Neural cell (in vitro differentiated cells): ENCODE measurements at regions not wholly inside any gene's neighbourhood (a gene's known extent, or its start where the extent isn't known, plus 50 kb on each side); places are given as distances from the start of the nearest gene placed in this dataset.

Source experiments
- H2AFZ ChIP-seq: fragments of 200-600, 300-800 bp; sonication (generic), shearing (Covaris generic); 2 replicates; pipeline ENCODE4 v1.6.0; 2014; ENCODE audit warnings: low read depth, mild to moderate bottlenecking, antibody characterized with exemption, low read length, moderate library complexity
- H3F3A ChIP-seq: fragments of 200-600 bp; shearing (Covaris generic); 2 replicates; pipeline ENCODE4 v1.6.1; 2016; ENCODE audit warnings: mild to moderate bottlenecking, moderate library complexity, mixed read lengths, antibody characterized with exemption, low read length; ENCODE audit not compliant: insufficient read depth, poor library complexity, severe bottlenecking
- H3K27ac ChIP-seq: fragments of 200-600, 300-800 bp; sonication (generic), shearing (Covaris generic); 2 replicates; pipeline ENCODE4 v1.5.1; 2014; ENCODE audit warnings: mild to moderate bottlenecking, low read length, moderate library complexity
- H3K27me3 ChIP-seq: fragments of 300-800, 200-600 bp; sonication (generic), shearing (Covaris generic); 2 replicates; pipeline ENCODE4 v1.6.0; 2014; ENCODE audit warnings: mild to moderate bottlenecking, low read depth, low read length, moderate library complexity; ENCODE audit not compliant: insufficient read depth
- H3K36me3 ChIP-seq: fragments of 300-800, 200-600 bp; sonication (generic), shearing (Covaris generic); 2 replicates; pipeline ENCODE4 v1.5.1; 2014; ENCODE audit warnings: mild to moderate bottlenecking, antibody characterized with exemption, low read length, moderate library complexity; ENCODE audit not compliant: insufficient read depth
- H3K4me2 ChIP-seq: fragments of 300-800, 200-600 bp; sonication (generic), shearing (Covaris generic); 2 replicates; pipeline ENCODE4 v1.6.0; 2014; ENCODE audit warnings: mild to moderate bottlenecking, low read length
- H3K4me3 ChIP-seq: fragments of 300-800, 200-600 bp; sonication (generic), shearing (Covaris generic); 2 replicates; pipeline ENCODE4 v1.5.1; 2014; ENCODE audit warnings: mild to moderate bottlenecking, low read length, moderate library complexity
- H3K79me2 ChIP-seq: fragments of 200-600 bp; shearing (Covaris generic); replicated peaks from 2 replicates; pipeline ENCODE4 v1.6.0; 2014; ENCODE audit warnings: mild to moderate bottlenecking, low read length, moderate library complexity; ENCODE audit not compliant: insufficient read depth
- H3K9ac ChIP-seq: fragments of 300-800, 200-600 bp; sonication (generic), shearing (Covaris generic); 2 replicates; pipeline ENCODE4 v1.6.1; 2016; ENCODE audit warnings: mild to moderate bottlenecking, low read length, mixed read lengths
- H3K9me2 ChIP-seq: fragments of 200-600 bp; shearing (Covaris generic); 2 replicates; pipeline ENCODE4 v1.6.1; 2016; ENCODE audit warnings: mild to moderate bottlenecking, low read length, mixed read lengths; ENCODE audit not compliant: insufficient read depth
- H3K9me3 ChIP-seq: fragments of 200-600, 300-800 bp; sonication (generic), shearing (Covaris generic); 2 replicates; pipeline ENCODE4 v1.6.1; 2016; ENCODE audit warnings: mild to moderate bottlenecking, mixed run types, low read length, moderate library complexity, mixed read lengths
- H4K20me1 ChIP-seq: fragments of 200-600 bp; shearing (Covaris generic); 2 replicates; pipeline ENCODE4 v1.6.1; 2016; ENCODE audit warnings: mild to moderate bottlenecking, mixed run types; ENCODE audit not compliant: insufficient read depth
- EP300 ChIP-seq: fragments of 450-650 bp; conservative IDR thresholded peaks from 2 replicates; pipeline ENCODE4 v1.6.1; 2014; ENCODE audit warnings: antibody characterized with exemption, mild to moderate bottlenecking, moderate library complexity; ENCODE audit not compliant: poor library complexity, severe bottlenecking
- EZH2 ChIP-seq: fragments of 200-600, 300-800 bp; shearing (Covaris generic), sonication (generic); IDR thresholded peaks from 2 replicates; pipeline ENCODE4 v1.6.1; 2014; ENCODE audit warnings: antibody characterized with exemption, low read length, borderline replicate concordance, mild to moderate bottlenecking; ENCODE audit not compliant: insufficient read depth, poor library complexity, severe bottlenecking
- MXI1 ChIP-seq: fragments of 450-650 bp; conservative IDR thresholded peaks from 2 replicates; pipeline ENCODE4 v1.6.1; 2014; ENCODE audit warnings: antibody characterized with exemption, mild to moderate bottlenecking; ENCODE audit not compliant: poor library complexity, severe bottlenecking
- POLR2AphosphoS5 ChIP-seq: IDR thresholded peaks from 2 replicates; pipeline ENCODE4 v1.6.1; 2012
- RAD21 ChIP-seq: fragments of 450-650 bp; conservative IDR thresholded peaks from 2 replicates; pipeline ENCODE4 v1.6.1; 2014; ENCODE audit warnings: antibody characterized with exemption, mild to moderate bottlenecking, moderate library complexity
- SMC3 ChIP-seq: fragments of 450-650 bp; conservative IDR thresholded peaks from 2 replicates; pipeline ENCODE4 v1.6.1; 2014; ENCODE audit warnings: antibody characterized with exemption, mild to moderate bottlenecking, moderate library complexity; ENCODE audit not compliant: poor library complexity
- TAF1 ChIP-seq: IDR thresholded peaks from 2 replicates; pipeline ENCODE4 v1.6.1; 2012; ENCODE audit warnings: low read depth
- TF ChIP-seq, protein P1 (sequence below): fragments of 450-650 bp; IDR thresholded peaks from 2 replicates; pipeline ENCODE4 v1.5.1; 2014; ENCODE audit warnings: antibody characterized with exemption, mild to moderate bottlenecking, moderate library complexity; ENCODE audit not compliant: poor library complexity, severe bottlenecking
- TF ChIP-seq, protein P2 (sequence below): IDR thresholded peaks from 2 replicates; pipeline ENCODE4 v1.6.1; 2012; ENCODE audit warnings: borderline replicate concordance

DNA sequence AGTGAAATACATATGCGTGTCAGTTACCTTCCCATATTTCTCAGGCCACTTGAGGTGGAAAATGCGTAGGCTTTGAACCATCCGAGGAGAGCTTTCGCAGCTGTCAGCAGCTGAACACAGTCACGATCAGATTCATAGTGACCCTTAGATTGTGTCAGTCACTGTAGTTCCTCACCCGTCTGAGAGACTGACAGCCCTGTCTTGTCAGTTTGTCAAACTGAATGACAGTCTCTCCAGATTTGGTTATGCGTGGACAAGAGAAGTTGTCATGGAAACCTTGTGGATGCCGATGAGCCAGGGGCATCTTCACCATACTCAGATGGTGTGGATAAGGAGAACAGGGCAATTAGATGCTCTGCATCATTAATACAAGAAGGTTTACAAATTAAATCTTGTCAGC lies 546.3 kb downstream of the TYW1 start:
- Histone ChIP-seq H4K20me1 (no peaks in the 10 kb centered on the region), H3K79me2 (no peaks in the 10 kb centered on the region), H3K4me2 (no peak overlapping the region), H3K27me3 (no peaks in the 10 kb centered on the region), H3K9ac (no peak overlapping the region), H3K9me3 (no peaks in the 10 kb centered on the region), H3K36me3 (no peaks in the 10 kb centered on the region), H3F3A (no peaks in the 10 kb centered on the region), H3K27ac (no peak overlapping the region), H2AFZ (no peak overlapping the region), H3K4me3 (no peak overlapping the region), H3K9me2 (no peaks in the 10 kb centered on the region)
- TF ChIP-seq, protein P1, sequence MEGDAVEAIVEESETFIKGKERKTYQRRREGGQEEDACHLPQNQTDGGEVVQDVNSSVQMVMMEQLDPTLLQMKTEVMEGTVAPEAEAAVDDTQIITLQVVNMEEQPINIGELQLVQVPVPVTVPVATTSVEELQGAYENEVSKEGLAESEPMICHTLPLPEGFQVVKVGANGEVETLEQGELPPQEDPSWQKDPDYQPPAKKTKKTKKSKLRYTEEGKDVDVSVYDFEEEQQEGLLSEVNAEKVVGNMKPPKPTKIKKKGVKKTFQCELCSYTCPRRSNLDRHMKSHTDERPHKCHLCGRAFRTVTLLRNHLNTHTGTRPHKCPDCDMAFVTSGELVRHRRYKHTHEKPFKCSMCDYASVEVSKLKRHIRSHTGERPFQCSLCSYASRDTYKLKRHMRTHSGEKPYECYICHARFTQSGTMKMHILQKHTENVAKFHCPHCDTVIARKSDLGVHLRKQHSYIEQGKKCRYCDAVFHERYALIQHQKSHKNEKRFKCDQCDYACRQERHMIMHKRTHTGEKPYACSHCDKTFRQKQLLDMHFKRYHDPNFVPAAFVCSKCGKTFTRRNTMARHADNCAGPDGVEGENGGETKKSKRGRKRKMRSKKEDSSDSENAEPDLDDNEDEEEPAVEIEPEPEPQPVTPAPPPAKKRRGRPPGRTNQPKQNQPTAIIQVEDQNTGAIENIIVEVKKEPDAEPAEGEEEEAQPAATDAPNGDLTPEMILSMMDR: no peak
- TF ChIP-seq SMC3: no peak
- TF ChIP-seq EP300: peak; percentile 91
- TF ChIP-seq EZH2: no peak
- TF ChIP-seq, protein P2, sequence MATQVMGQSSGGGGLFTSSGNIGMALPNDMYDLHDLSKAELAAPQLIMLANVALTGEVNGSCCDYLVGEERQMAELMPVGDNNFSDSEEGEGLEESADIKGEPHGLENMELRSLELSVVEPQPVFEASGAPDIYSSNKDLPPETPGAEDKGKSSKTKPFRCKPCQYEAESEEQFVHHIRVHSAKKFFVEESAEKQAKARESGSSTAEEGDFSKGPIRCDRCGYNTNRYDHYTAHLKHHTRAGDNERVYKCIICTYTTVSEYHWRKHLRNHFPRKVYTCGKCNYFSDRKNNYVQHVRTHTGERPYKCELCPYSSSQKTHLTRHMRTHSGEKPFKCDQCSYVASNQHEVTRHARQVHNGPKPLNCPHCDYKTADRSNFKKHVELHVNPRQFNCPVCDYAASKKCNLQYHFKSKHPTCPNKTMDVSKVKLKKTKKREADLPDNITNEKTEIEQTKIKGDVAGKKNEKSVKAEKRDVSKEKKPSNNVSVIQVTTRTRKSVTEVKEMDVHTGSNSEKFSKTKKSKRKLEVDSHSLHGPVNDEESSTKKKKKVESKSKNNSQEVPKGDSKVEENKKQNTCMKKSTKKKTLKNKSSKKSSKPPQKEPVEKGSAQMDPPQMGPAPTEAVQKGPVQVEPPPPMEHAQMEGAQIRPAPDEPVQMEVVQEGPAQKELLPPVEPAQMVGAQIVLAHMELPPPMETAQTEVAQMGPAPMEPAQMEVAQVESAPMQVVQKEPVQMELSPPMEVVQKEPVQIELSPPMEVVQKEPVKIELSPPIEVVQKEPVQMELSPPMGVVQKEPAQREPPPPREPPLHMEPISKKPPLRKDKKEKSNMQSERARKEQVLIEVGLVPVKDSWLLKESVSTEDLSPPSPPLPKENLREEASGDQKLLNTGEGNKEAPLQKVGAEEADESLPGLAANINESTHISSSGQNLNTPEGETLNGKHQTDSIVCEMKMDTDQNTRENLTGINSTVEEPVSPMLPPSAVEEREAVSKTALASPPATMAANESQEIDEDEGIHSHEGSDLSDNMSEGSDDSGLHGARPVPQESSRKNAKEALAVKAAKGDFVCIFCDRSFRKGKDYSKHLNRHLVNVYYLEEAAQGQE: no peak
- TF ChIP-seq POLR2AphosphoS5: peak; percentile 55
- no peak for TF ChIP-seq MXI1
- TF ChIP-seq RAD21: no peak
- no peak for TF ChIP-seq TAF1

DNA sequence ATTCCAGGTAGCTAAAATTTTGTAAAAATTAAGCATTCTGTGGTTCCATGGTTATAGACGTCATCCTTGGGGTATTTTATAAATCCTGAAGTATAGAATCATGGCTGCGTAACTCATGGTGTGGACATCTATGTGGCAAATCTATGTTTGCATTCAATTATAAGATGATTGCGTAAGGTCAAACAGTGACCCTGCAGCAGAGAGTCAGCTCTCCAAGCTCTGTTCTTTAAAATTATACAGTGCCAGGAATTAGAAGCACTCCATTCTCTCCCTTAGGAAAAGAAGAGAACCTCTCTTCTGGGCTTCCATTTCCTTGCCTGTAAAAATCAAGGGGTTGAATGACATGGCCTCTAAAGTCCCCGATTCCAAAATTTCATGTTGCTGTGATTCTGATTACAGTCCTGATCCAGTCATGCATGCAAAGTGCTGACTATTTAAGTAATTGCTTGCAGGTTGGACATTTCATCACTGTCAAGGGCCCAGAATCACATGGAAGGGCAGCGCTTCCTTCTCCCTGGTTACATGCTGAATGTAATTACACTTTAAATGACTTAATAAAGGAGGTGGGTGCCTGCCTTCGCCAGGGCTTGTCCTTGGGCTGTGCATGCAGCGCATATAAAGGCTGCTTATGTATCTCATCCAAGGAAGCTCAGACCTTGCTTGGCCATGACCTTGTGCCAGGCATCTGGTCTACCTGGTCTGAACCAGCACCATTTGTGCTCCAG lies 550.7 kb downstream of the TYW1 start:
- no peaks in the 10 kb centered on the region for H3F3A ChIP-seq
- H3K9ac ChIP-seq: no peak overlapping the region
- no peaks in the 10 kb centered on the region for H3K36me3 ChIP-seq
- no peaks in the 10 kb centered on the region for H3K79me2 ChIP-seq
- no peaks in the 10 kb centered on the region for H3K9me2 ChIP-seq
- H3K27ac ChIP-seq: no peak overlapping the region
- no peaks in the 10 kb centered on the region for H3K9me3 ChIP-seq
- H2AFZ ChIP-seq: no peak overlapping the region
- H3K27me3 ChIP-seq: no peaks in the 10 kb centered on the region
- H4K20me1 ChIP-seq: no peaks in the 10 kb centered on the region
- no peak overlapping the region for H3K4me3 ChIP-seq
- no peak overlapping the region for H3K4me2 ChIP-seq
- no peak for TF ChIP-seq POLR2AphosphoS5
- TF ChIP-seq, protein P1: no peak
- TF ChIP-seq, protein P2: no peak
